Endothelial cell of umbilical vein (primary cell): ENCODE measurements at regions not wholly inside any gene's neighbourhood (a gene's known extent, or its start where the extent isn't known, plus 50 kb on each side); places are given as distances from the start of the nearest gene placed in this dataset.

Experiments
- MYC ChIP-seq: IDR thresholded peaks from one replicate; pipeline ENCODE4 v1.6.1; 2011; ENCODE audit warnings: mild to moderate bottlenecking, low read depth, low read length
- POLR2A ChIP-seq: IDR thresholded peaks from 2 replicates; pipeline ENCODE4 v1.6.1; 2012; ENCODE audit warnings: low read depth, mild to moderate bottlenecking, control low read depth, low read length
- TF ChIP-seq, protein P1 (sequence below), 2 donors: IDR thresholded peaks; 1 replicate in 1 of 2; 2 replicates in 1 of 2; pipeline ENCODE4 v1.5.1; 2011; ENCODE audit warnings: low read length in 2 of 2, mild to moderate bottlenecking in 2 of 2, moderate library complexity in 2 of 2, control low read depth in 1 of 2, inconsistent platforms in 1 of 2, low read depth in 1 of 2; ENCODE audit not compliant: insufficient read depth in 1 of 2; ENCODE audit errors: extremely low read depth in 1 of 2

DNA sequence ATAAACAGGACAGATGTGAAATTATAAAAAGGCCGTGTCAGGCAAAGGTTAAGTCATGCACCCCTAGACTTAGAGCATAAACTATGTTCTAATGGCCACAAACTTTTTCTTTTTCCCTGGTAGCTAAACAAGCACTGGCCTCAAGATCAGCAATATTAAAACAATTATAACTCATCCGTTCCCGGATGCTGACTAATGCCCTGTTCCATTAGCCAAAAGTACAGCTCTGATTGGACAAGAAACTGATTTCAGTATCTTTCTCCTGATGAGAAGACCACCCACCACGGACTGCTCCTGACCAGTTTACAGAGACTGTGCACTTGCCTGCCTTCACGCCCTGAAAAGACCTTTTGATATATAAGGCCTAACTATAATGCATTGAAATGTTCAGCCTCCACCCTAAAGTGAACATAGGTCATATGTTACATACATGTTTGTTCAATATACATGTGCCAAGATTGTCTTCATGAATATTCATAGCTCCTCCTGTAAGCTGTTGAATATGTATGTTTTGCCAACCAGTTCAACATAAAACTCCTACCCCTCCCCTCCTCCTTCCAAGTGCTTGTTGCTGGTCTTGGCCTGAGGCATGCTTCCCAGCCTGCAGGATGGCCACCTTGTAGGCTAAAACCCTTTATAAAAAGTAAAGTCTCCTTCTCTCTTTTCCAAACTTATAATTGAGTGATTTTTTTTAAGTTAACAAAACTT is 162.0 kb downstream of the IPO8 start:
- TF ChIP-seq MYC (no peak), POLR2A (no peak)
- TF ChIP-seq, protein P1, sequence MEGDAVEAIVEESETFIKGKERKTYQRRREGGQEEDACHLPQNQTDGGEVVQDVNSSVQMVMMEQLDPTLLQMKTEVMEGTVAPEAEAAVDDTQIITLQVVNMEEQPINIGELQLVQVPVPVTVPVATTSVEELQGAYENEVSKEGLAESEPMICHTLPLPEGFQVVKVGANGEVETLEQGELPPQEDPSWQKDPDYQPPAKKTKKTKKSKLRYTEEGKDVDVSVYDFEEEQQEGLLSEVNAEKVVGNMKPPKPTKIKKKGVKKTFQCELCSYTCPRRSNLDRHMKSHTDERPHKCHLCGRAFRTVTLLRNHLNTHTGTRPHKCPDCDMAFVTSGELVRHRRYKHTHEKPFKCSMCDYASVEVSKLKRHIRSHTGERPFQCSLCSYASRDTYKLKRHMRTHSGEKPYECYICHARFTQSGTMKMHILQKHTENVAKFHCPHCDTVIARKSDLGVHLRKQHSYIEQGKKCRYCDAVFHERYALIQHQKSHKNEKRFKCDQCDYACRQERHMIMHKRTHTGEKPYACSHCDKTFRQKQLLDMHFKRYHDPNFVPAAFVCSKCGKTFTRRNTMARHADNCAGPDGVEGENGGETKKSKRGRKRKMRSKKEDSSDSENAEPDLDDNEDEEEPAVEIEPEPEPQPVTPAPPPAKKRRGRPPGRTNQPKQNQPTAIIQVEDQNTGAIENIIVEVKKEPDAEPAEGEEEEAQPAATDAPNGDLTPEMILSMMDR (IDR thresholded peaks at IDR 0.05; ENCODE audit: extremely low read depth in 1 of 2, insufficient read depth in 1 of 2, low read depth in 1 of 2, low read length in 2 of 2), result no peak
